Stomach (tissue), 4 donors: ENCODE measurements at regions not wholly inside any gene's neighbourhood (a gene's known extent, or its start where the extent isn't known, plus 50 kb on each side); places are given as distances from the start of the nearest gene placed in this dataset.

Source experiments
- POLR2A ChIP-seq, 4 donors: fragments of 450-650 bp; IDR thresholded peaks; one replicate each; pipeline ENCODE4 v1.6.1; 2016; ENCODE audit warnings: antibody characterized with exemption in 4 of 4, control low read depth in 2 of 4, mild to moderate bottlenecking in 1 of 4, moderate library complexity in 1 of 4
- POLR2AphosphoS5 ChIP-seq, 3 donors: sonication (generic); formaldehyde crosslinking; IDR thresholded peaks; one replicate each; pipeline ENCODE4 v1.6.1; 2016; ENCODE audit warnings: antibody characterized with exemption in 3 of 3
- TF ChIP-seq, protein P1 (sequence below), 7 experiments: fragments of 450-650 bp in 4 of 7; fragments of 200-600 bp in 3 of 7; sonication (generic) in 3 of 7; IDR thresholded peaks; one replicate each; pipeline ENCODE4 v1.5.1; 2016 to 2019; ENCODE audit warnings: antibody characterized with exemption in 7 of 7, control low read depth in 2 of 7, mild to moderate bottlenecking in 1 of 7

DNA sequence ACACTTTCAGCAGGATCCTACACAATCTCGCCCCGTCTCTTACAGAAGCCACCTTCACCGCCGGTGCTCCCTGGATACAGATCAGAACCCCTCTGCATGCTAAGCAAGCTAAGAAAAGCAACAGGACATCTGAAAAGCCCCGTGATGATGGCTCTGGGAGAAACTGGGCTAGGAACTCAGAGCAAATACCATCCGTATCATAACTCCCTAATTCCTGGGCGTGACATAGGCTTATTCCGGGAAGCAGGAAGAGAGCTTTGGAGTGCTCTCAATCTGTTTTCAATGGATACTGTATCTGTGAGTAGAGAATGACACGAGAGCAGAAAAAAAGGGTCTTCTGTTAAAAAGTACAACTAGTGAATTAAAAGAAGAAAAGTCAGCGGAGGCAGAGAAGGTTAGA, 121.6 kb downstream of the SPP2 start:
- TF ChIP-seq, protein P1, sequence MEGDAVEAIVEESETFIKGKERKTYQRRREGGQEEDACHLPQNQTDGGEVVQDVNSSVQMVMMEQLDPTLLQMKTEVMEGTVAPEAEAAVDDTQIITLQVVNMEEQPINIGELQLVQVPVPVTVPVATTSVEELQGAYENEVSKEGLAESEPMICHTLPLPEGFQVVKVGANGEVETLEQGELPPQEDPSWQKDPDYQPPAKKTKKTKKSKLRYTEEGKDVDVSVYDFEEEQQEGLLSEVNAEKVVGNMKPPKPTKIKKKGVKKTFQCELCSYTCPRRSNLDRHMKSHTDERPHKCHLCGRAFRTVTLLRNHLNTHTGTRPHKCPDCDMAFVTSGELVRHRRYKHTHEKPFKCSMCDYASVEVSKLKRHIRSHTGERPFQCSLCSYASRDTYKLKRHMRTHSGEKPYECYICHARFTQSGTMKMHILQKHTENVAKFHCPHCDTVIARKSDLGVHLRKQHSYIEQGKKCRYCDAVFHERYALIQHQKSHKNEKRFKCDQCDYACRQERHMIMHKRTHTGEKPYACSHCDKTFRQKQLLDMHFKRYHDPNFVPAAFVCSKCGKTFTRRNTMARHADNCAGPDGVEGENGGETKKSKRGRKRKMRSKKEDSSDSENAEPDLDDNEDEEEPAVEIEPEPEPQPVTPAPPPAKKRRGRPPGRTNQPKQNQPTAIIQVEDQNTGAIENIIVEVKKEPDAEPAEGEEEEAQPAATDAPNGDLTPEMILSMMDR (IDR thresholded peaks at IDR 0.05): no peak
- no peak for TF ChIP-seq POLR2A (IDR thresholded peaks at IDR 0.05)
- no peak for TF ChIP-seq POLR2AphosphoS5 (IDR thresholded peaks at IDR 0.05)
